ENCODE measurements at regions not wholly inside any gene's neighbourhood (a gene's known extent, or its start where the extent isn't known, plus 50 kb on each side); places are given as distances from the start of the nearest gene placed in this dataset.
"Not testable (repeated sequence)": the region's sequence is repeated elsewhere in the genome, so short reads cannot be mapped to it uniquely, and the experiment has no call there.

DNA sequence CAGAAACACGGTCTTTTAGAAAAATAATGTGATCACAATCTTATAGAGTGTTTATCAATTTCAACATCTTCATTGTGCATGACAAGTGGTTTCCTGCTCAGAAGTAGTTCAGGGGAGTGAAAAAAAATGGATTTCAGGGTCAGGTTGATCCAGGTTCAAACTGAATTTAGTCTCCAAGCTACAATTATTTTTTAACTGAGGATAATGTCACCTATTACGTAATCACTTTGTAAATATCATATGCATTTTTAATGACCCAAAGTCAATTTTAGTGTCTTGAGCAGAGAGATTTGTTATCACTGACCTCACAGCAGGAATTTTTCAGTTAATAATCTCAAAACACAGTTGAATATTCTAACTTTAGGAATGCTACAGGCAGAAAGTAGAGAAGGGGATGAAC, 627.2 kb upstream of the LUZP2 start:
- DNase-seq (ENCODE audit: low spot score) = no peak

DNA sequence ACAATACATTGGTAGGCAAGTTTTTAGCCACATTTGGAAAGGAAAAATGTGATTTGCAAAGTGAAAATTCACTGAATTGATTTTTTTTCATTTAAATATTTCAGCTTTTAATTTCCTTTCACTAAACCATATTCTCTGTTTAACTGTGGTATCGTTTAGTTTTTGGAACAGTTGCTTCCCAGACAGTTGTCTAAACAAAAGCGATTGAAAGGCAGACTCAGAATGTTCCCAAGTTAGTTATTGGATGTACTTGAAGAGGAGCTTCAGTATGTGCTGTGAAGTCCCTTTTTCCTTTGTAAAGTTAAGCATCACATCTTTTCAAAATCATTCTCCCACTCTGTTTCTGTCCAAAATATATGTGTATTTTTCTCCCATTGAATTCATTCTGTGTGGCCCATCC, 623.4 kb upstream of the LUZP2 start:
- DNase-seq (ENCODE audit: low spot score) = no peak

DNA sequence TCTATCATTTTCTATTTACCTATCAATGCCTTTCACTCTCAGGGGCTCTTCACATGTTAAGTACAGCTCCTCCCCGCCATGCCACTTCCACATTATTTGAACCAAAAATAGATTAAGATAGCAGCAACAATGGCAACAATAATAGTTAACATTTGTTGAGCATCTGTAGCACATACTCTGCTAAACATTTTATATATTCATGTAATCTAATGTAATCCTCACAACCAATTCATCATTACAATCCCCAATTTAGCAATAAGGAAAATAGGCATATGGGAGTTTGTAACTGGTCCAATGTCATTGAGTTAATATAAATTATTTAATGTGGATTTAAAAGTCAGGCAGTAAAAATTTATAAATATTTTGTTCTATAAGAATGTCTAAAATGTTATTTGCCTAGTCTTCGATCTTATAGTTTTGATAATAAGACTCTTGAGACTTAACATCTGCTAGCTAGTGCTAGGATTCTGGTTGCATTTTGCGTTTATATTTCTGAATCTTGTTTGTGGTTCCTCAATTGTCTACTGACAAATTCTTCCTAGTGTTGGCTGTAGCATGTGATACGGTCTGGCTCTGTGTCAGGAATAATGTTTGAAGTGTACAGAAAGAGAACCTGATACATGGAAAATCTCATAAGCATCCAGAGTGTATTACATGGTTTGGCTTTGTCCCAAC, 621.5 kb upstream of the LUZP2 start:
- DNase-seq (ENCODE audit: low spot score) = no peak

DNA sequence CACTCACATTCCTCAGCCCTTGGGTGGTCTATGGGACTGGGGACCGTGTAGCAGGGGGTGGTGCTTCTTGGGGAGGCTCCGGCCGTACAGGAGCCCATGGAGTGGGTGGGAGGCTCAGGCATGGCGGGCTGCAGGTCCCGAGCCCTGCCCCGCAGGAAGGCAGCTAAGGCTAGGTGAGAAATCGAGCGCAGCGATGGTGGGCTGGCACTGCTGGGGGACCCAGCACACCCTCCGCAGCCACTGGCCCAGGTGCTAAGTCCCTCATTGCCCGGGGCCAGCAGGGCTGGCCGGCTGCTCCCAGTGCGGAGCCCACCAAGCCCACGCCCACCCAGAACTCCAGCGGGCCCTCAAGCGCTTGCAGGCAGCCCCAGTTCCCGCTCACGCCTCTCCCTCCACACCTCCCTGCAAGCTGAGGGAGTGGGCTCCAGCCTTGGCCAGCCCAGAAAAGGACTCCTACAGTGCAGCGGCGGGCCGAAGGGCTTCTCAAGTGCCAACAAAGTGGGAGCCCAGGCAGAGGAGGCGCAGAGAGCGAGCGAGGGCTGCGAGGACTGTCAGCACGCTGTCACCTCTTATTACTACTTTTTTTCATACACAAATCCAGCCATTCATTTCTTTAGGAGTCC, 613.3 kb upstream of the LUZP2 start:
- DNase-seq (ENCODE audit: low spot score) = not testable (repeated sequence)

DNA sequence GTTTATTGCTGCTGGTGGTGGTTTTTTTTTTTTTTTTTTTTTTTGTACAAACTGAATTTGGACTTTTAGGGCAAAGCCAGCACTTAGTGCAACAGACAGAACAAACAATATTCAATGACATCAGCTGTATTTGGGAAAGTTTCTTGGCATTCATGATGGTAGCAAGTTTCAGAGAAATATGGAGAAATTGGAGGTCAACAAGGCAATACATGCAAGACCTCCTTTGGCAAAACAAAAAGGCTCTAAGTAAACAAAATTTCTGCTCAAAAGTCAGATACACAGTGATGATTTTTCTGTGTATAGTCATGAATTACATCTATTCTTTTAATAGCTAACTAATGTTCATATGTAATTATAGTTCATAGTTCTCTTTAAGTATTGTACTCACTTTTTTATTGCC, 612.5 kb upstream of the LUZP2 start:
- DNase-seq (ENCODE audit: low spot score) = no peak

DNA sequence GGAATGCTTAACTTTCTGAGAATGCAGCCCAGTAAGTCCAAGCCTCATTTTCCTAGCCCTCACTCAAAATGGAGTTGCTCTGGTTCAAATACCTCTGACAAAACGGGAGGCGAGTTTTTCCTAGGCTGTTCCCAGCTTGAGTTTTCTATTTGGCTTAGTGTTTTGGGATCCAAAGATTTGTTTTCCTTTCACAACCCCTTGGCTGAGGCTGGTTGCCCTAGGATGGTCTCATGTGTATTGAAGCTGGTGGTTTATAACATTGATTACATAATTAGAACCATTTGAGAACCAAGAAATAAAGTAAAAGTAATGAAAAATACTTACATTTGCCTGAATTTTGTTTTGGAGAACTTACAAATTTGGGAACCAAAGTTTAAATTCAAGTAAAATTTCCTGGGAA, 611.1 kb upstream of the LUZP2 start:
- no peak for DNase-seq (ENCODE audit: low spot score)

DNA sequence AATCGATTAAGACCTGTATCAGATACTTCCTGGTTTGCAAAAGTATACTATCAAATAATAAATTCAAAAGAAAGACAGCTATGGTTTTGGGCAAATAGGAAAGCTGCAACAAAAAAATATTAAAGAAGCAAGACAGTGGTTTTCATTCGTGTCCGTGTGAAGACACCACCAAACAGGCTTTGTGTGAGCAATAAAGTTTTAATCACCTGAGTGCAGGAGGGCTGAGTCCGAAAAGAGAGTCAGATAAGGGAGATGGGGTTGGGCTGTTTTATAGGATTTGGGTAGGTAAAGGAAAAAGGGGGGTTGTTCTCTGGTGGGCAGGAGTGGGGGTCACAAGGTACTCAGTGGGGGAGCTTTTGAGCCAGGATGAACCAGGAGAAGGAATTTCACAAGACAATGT, 609.7 kb upstream of the LUZP2 start:
- DNase-seq (ENCODE audit: low spot score) = not testable (repeated sequence)

DNA sequence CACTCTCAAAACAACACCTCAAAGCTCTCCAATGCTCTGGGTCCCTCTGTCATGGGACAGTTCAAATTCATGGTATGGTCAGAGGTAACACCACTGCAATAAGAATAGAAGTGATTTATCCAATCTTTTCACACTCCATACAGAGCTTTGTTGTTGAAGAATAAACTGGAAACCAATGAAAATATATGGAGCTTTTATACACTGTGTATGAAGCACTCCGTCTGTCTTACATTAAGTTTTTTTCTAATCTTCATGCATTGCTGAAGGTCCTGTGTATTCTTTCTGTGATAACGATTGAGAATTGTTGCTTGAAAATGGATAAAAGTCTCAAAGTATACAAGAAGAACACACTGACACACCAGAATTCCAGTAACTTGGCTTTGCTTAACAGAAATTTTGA, 603.7 kb upstream of the LUZP2 start:
- no peak for DNase-seq (ENCODE audit: low spot score)

DNA sequence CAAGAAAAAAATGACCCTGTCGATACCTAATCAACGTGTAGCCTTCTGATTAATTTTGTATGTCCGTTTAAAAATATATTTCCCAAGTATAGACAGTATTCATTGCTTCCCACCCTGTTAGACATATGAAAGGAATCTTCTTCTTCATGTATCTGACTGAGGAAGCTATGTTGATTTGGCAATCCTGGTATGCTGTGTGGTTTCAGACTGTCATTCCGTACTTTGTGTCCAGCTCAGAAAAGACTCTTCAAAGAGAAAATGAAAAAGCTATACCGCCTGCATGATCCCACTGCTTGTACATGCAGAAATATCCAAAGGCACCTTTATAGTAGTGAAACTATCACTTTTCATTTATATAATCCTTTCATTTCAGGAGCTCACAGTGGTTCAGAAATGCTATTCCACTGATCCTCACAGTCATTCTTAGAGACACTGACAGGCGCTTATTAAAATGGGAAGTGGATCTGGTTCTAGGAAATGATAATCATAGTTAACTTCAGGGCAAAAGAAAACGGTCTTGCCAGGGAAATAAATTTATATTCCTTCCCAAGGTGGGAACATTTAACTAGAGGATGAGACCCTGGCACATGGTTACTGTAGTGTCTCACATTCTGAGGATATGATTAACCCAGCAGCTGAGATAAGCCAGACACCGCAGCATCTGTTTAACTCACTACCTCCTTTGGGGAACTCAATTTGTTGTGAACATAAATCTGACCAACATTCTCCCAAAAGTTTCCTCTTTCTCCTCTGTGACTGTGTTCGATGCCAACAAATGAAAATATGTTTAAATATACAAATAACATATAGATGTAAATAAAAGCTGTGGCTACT, 599.2 kb upstream of the LUZP2 start:
- DNase-seq (ENCODE audit: low spot score) = no peak

DNA sequence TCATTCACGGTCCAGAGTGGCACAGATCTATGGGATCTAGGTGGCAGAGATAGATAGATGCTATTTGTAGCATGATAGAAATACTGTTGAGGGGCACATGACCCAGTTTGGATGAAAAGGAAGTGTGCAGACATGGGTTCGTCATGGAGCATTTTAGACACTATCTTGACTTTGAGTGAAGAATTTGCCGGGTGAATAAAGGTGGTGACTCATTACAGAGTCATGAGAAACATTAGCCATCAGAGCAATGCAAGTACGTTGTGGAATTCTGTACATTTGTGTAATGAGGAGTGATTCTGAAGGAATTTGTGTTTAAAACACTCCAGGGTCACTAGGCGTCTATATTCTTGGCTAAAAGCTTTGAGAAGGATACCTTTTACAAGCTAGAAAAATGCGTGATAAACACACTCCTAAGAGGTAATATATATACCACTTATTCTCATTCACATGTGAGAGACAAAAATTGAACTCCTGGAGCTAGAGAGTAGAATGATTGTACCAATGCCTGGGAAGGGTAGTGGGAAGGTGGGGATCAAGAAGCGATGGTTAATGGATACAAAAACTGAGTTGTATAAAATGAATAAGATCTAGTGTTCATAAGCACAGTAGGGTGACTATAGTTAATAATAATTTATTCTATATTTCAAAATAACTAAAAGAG, 593.7 kb upstream of the LUZP2 start:
- no peak for DNase-seq (ENCODE audit: low spot score)

DNA sequence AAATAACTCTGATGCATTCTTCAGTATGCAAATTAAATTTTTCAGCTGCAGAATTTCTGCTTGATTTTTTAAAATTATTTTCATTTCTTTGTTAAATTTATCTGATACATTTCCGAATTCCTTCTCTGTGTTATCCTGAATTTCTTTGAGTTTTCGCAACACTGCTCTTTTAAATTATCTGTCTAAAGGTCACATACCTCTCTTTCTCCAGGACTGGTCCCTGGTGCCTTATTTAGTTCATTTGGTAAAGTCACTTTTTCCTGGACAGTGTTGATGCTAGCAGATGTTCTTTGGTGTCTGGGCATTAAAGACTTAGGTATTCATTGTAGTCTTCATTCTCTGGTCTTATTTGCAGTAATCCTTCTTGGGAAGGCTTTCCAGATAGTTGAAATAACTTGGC, 577.4 kb upstream of the LUZP2 start:
- DNase-seq (ENCODE audit: low spot score) = no peak

DNA sequence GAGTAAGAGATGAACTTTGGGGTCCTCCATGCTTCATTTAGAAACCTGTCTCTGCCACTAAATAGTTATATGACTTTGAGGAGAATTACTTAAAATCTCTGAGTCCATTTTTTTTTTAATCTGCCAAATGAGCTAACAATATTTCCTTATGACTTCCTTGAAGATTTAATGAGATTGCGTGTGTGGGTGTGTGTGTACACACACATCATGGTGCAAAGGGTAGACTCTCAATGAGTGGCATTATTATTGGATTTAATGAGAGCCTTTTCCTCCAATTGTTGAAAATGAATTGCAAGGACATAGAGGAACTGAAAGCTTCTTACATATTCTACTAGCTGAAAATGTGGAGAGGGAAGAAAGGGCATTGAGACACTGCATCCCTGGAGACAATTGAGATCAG, 573.5 kb upstream of the LUZP2 start:
- DNase-seq (ENCODE audit: low spot score) = no peak

DNA sequence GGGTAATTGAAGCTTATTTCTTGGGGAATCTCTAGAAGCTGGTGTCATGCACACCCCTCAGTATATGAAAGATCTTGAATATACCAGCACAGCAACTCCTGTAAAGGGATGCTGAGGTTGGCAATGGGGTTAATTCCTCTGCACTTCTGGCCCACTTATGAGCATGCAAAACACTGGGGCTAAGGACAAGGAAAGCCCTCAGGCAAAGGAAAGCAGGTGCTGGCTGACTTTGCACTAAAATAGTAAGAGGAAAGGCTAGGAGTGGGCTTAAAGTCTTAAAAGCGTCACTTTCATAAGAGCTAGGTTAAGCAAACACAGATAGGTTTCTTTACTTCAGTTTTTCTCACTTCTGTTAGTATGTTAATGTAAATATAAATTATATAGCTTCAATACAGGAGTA, 572.6 kb upstream of the LUZP2 start:
- no peak for DNase-seq (ENCODE audit: low spot score)

DNA sequence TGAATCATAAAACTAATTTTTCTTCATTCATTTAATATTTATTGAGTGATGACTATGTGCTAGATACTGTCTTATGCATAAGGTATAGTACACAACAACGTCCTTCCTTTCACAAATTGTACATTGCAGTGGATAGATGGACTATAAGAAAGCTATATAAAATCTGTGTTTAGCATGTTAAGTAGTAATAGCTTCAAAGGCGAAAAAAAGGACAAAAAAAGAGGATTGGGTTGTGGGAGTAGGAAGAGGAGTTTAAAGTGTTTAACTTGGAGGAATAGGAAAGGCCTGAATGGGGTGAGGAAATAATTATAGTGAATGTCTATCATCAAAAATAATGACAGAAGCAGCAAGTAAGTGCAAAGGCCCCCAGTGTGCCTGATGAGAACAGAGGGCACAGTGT, 565.4 kb upstream of the LUZP2 start:
- no peak for DNase-seq (ENCODE audit: low spot score)

DNA sequence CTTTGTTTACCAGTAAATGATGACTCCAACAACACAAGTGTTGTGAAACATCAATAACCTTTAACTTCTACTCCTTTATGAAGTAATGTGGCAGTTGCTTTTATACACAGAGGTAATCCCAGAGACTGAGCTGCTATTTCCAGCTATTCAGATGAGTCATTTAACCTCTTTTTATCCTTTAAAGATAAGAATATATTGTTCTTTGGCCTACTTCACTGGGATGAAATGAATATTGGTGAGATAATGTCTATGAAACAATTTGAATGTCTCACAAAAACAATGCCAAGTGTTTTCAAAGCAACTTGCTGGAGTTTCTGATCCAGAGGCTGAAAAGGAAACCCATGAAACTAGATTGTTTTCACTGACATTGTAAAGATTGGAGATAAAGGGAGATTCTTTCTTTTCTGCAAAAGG, 564.4 kb upstream of the LUZP2 start:
- DNase-seq (ENCODE audit: low spot score) = no peak

DNA sequence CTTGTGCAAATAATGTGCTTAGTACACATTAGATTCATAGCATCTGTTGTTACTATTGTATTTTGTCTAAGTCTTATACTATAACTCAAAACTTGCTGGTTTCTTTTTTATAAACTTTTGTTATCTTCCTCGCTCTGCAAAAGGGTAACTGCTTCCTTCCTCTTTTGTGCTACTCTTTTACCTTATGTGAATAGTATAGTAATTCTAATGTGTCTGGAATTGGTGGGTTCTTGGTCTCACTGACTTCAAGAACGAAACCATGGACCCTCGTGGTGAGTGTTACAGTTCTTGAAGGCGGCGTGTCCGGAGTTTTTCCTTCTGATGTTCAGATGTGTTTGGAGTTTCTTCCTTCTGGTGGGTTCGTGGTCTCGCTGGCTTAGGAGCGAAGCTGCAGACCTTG, 563.1 kb upstream of the LUZP2 start:
- no peak for DNase-seq (ENCODE audit: low spot score)

DNA sequence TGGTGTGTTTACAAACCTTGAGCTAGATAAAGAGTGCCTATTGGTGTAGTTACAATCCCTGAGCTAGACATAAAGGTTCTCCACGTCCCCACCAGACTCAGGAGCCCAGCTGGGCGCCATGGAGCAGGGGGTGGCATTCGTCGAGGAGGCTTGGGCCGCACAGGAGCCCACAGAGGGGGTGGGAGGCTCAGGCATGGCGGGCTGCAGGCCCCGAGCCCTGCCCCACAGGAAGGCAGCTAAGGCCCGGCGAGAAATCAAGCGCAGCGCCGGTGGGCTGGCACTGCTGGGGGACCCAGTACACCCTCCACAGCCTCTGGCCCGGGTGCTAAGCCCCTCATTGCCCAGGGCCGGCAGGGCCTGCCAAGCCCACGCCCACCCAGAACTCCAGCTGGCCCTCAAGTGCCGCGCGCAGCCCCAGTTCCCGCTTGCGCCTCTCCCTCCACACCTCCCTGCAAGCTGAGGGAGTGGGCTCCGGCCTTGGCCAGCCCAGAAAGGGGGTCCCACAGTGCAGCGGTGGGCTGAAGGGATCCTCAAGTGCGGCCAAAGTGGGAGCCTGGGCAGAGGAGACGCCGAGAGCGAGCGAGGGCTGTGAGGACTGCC, 562.1 kb upstream of the LUZP2 start:
- not testable (repeated sequence) for DNase-seq (ENCODE audit: low spot score)

DNA sequence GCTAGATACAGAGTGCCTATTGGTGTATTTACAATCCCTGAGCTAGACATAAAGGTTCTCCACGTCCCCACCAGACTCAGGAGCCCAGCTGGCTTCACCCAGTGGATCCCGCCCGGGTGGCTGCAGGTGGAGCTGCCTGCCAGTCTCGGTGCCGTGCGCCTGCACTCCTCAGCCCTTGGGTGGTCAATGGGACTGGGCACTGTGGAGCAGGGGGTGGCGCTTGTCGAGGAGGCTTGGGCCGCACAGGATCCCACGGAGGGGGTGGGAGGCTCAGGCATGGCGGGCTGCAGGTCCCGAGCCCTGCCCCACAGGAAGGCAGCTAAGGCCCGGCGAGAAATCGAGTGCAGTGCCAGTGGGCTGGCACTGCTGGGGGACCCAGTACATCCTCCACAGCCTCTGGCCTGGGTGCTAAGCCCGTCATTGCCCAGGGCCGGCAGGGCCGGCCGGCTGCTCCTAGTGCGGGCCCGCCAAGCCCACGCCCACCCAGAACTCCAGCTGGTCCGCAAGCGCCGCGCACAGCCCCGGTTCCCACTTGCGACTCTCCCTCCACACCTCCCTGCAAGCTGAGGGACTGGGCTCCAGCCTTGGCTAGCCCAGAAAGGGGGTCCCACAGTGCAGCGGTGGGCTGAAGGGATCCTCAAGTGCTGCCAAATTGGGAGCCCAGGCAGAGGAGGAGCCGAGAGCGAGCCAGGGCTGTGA, 554.6 kb upstream of the LUZP2 start:
- not testable (repeated sequence) for DNase-seq (ENCODE audit: low spot score)

DNA sequence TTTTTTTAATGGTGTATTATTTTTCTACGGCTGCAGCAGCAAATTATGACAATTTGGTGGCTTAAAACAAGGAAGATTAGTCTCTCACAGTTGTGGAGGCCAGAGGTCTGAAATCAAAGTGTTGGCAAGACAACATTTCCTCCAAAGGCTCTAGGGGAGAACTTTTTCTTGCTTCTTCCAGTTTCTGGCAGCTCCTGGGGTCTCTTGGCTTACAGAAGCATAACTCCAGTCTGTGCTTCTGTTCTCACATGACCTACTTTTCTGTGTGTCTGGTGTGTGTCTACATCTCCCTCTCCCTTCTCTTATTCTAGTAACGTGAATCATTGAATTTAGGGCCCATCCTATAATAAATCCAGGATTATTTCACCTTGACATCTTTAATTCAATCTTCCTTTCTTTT, 551.9 kb upstream of the LUZP2 start:
- DNase-seq (ENCODE audit: low spot score) = no peak

DNA sequence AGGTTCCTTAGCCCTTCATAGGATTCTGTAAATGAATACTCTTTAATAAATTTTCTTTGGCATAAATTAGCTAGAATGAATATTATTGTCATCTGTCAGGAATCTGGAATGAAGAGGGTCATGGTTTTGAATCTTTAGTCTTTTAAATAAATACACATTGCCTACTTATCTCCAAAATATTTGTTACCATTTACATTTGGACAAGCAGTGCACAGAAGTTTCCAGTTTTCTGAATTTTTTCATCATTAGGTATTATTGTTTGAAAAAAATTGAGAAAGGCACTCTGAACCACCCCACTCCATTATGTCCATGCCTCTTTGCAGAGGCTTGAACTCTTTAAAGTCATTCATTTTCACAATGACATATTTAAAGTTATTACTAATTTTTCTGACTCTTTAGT, 549.0 kb upstream of the LUZP2 start:
- no peak for DNase-seq (ENCODE audit: low spot score)

DNA sequence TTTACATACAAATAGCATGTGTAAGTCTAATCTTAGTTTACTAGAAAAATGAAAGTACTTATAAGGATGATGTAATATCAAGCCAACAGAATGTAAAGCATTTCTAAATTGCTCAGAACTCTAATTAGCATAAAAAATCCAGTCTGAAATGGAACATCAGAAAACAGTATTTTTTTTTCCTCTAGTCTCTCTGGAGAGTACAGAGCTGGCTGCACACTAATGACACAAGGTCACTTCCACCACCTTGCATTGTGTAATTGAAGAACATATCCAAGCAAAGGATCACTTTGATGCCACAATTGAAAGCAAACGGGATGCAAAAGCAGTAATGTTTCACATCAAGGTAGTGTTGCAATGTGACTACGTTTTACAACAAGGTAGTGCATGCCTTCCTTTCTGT, 548.0 kb upstream of the LUZP2 start:
- DNase-seq (ENCODE audit: low spot score) = no peak

Measured in hematopoietic multipotent progenitor cell treated with erythropoietin and hydrocortisone succinate and interleukin-3 and kit ligand, for 15 days (in vitro differentiated cells).